ENCODE measurements at regions not wholly inside any gene's neighbourhood (a gene's known extent, or its start where the extent isn't known, plus 50 kb on each side); places are given as distances from the start of the nearest gene placed in this dataset.

GRCh38 chr2:34045101-34045655 is 446.1 kb upstream of the FAM98A start:
- Mint-ChIP-seq H3K4me3 (no peak overlapping the region), H3K9me3 (no peaks in the 10 kb centered on the region), H3K36me3 (no peaks in the 10 kb centered on the region), H3K4me1 (no peaks in the 10 kb centered on the region), H3K27ac (no peak overlapping the region), H3K27me3 (ENCODE audit: insufficient read depth, low read depth) (no peaks in the 10 kb centered on the region)
- H2AFZ ChIP-seq (replicated peaks), result no peak overlapping the region
- H3F3A ChIP-seq (ENCODE audit: low read depth), result no peaks in the 10 kb centered on the region
- H3K9me3 ChIP-seq (ENCODE audit: low read depth), result no peaks in the 10 kb centered on the region
- H3K79me2 ChIP-seq (ENCODE audit: low read depth), result no peaks in the 10 kb centered on the region
- H3K4me3 ChIP-seq, result no peak overlapping the region
- no peaks in the 10 kb centered on the region for H4K20me1 ChIP-seq (ENCODE audit: low read depth)
- DNase-seq (ENCODE audit: low spot score), result no peak
- H3K4me2 ChIP-seq, result no peak overlapping the region
- TF ChIP-seq, protein P1, sequence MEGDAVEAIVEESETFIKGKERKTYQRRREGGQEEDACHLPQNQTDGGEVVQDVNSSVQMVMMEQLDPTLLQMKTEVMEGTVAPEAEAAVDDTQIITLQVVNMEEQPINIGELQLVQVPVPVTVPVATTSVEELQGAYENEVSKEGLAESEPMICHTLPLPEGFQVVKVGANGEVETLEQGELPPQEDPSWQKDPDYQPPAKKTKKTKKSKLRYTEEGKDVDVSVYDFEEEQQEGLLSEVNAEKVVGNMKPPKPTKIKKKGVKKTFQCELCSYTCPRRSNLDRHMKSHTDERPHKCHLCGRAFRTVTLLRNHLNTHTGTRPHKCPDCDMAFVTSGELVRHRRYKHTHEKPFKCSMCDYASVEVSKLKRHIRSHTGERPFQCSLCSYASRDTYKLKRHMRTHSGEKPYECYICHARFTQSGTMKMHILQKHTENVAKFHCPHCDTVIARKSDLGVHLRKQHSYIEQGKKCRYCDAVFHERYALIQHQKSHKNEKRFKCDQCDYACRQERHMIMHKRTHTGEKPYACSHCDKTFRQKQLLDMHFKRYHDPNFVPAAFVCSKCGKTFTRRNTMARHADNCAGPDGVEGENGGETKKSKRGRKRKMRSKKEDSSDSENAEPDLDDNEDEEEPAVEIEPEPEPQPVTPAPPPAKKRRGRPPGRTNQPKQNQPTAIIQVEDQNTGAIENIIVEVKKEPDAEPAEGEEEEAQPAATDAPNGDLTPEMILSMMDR (IDR thresholded peaks at IDR 0.05), result no peak
- TF ChIP-seq EZH2 (IDR thresholded peaks at IDR 0.05) (no peak), EZH2phosphoT487 (IDR thresholded peaks at IDR 0.05) (no peak)
- H3K27ac ChIP-seq, result no peak overlapping the region
- H3K9ac ChIP-seq, result no peak overlapping the region
- H3K27me3 ChIP-seq, result no peaks in the 10 kb centered on the region
- H3K4me1 ChIP-seq, result no peaks in the 10 kb centered on the region
- H3K36me3 ChIP-seq, result no peaks in the 10 kb centered on the region

GRCh38 chr2:34037886-34038285 is 438.8 kb upstream of the FAM98A start:
- Mint-ChIP-seq H3K4me1 (peaks cover 5% of the 10 kb centered on the region), H3K4me3 (no peak overlapping the region)

DNA sequence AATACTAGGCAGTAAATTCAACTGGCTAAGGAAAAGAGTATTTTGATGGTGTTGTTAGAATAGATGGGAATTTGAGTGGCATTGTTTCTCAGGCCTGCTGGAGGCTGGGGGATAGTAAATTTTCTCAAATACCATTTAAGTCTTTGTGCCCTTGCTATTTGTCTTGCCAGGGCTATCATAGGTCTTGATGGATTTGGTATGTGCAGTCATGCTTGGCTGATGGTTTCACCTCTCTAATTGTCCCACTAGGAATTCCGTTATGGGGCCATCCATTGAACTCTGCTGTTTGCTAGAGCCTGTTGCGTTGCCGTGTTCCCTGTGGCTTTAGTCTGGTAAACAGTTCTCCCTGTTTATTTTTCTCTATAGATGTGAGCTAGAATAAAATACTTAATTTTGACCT is 438.1 kb upstream of the FAM98A start:
- Mint-ChIP-seq H3K4me1 (peaks cover 5% of the 10 kb centered on the region), H3K4me3 (no peak overlapping the region)

More at GRCh38 chr2:34037886-34038285, 438.8 kb upstream of the FAM98A start:
- no peak overlapping the region for H3K9ac ChIP-seq
- no peak overlapping the region for H3K4me2 ChIP-seq
- H3K27ac Mint-ChIP-seq, result no peak overlapping the region
- TF ChIP-seq, protein P1 (IDR thresholded peaks at IDR 0.05), result no peak
- H3K27me3 ChIP-seq, result no peaks in the 10 kb centered on the region
- H3K36me3 Mint-ChIP-seq, result no peaks in the 10 kb centered on the region
- no peaks in the 10 kb centered on the region for H3K9me3 Mint-ChIP-seq
- H3K27ac ChIP-seq, result no peak overlapping the region
- H3F3A ChIP-seq (ENCODE audit: low read depth), result no peaks in the 10 kb centered on the region
- no peaks in the 10 kb centered on the region for H3K36me3 ChIP-seq
- H3K4me3 ChIP-seq, result no peak overlapping the region
- no peaks in the 10 kb centered on the region for H4K20me1 ChIP-seq (ENCODE audit: low read depth)
- no peaks in the 10 kb centered on the region for H3K9me3 ChIP-seq (ENCODE audit: low read depth)
- no peaks in the 10 kb centered on the region for H3K27me3 Mint-ChIP-seq (ENCODE audit: insufficient read depth, low read depth)
- no peak overlapping the region for H2AFZ ChIP-seq (replicated peaks)
- DNase-seq (ENCODE audit: low spot score), result no peak
- H3K4me1 ChIP-seq, result peaks cover 8% of the 10 kb centered on the region
- no peaks in the 10 kb centered on the region for H3K79me2 ChIP-seq (ENCODE audit: low read depth)

More for the DNA sequence above, 438.1 kb upstream of the FAM98A start:
- H3K27ac Mint-ChIP-seq, result no peak overlapping the region
- H3K27me3 Mint-ChIP-seq (ENCODE audit: insufficient read depth, low read depth), result no peaks in the 10 kb centered on the region
- no peaks in the 10 kb centered on the region for H3K36me3 Mint-ChIP-seq
- no peaks in the 10 kb centered on the region for H3K36me3 ChIP-seq
- no peaks in the 10 kb centered on the region for H3K9me3 ChIP-seq (ENCODE audit: low read depth)
- H3K4me3 ChIP-seq, result no peak overlapping the region
- H3K27ac ChIP-seq, result no peak overlapping the region
- TF ChIP-seq, protein P1 (IDR thresholded peaks at IDR 0.05), result no peak
- TF ChIP-seq EZH2 (IDR thresholded peaks at IDR 0.05), result no peak
- no peak for TF ChIP-seq EZH2phosphoT487 (IDR thresholded peaks at IDR 0.05)
- H3K9me3 Mint-ChIP-seq, result no peaks in the 10 kb centered on the region
- H3K27me3 ChIP-seq, result no peaks in the 10 kb centered on the region
- H3K79me2 ChIP-seq (ENCODE audit: low read depth), result no peaks in the 10 kb centered on the region
- H3K4me1 ChIP-seq, result peaks cover 8% of the 10 kb centered on the region
- peak; percentile 42 for DNase-seq (ENCODE audit: low spot score)
- no peaks in the 10 kb centered on the region for H3F3A ChIP-seq (ENCODE audit: low read depth)
- H4K20me1 ChIP-seq (ENCODE audit: low read depth), result no peaks in the 10 kb centered on the region
- H2AFZ ChIP-seq (replicated peaks), result no peak overlapping the region
- no peak overlapping the region for H3K4me2 ChIP-seq
- H3K9ac ChIP-seq, result no peak overlapping the region

Measured in neural progenitor cell (in vitro differentiated cells).